NCI-H187 treated with DMSO at 0.1 percent for 48 hours (cell line): ENCODE measurements at regions not wholly inside any gene's neighbourhood (a gene's known extent, or its start where the extent isn't known, plus 50 kb on each side); places are given as distances from the start of the nearest gene placed in this dataset.

Experiments
- DNase-seq: peaks from one replicate; lab custom pipeline; 2025; lab: John Stamatoyannopoulos, UW

DNA sequence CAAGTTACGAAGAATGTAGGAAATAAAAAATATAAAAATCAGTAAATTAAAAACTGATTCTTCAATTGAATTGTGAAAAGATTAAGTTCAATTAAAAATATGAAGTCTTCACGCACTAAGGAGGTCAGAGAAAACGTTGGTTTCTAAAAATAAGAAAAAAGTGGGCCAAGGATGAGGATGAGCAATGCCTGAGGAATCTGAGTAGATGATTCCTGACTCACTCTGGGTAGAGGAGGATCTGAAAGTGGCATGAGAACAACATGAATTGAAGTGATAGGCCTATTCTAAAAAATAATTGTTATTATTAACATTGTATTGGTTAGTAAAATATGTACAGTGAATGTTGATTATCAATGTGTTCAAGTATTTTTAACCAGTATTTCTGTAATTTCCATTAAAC, 444.2 kb downstream of the GRIA2 start:
- no peak for DNase-seq

- no peak for DNase-seq
Observed at GRCh38 chr4:157655096-157655809, 434.7 kb downstream of the GRIA2 start.

DNA sequence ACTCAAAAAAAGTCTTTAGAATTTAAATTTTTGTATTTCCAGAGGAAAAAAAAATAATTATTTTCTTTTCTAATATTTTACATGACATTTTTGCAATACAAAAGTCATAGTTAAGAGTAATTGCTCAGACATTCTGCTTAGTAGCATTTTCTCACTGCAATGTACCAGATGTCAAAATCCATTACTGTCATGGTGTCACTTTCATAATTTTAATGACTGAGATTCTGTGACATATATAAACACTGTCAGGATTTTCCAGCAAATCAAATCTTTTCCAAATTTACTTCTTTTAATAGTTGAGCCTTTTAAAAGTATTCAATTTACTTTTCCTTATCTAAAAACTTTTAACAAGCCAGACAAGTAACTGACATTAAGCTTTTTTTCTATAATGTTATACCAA, 422.7 kb downstream of the GRIA2 start:
- DNase-seq = no peak

GRCh38 chr4:157634057-157634456, 413.5 kb downstream of the GRIA2 start:
- DNase-seq = no peak

DNA sequence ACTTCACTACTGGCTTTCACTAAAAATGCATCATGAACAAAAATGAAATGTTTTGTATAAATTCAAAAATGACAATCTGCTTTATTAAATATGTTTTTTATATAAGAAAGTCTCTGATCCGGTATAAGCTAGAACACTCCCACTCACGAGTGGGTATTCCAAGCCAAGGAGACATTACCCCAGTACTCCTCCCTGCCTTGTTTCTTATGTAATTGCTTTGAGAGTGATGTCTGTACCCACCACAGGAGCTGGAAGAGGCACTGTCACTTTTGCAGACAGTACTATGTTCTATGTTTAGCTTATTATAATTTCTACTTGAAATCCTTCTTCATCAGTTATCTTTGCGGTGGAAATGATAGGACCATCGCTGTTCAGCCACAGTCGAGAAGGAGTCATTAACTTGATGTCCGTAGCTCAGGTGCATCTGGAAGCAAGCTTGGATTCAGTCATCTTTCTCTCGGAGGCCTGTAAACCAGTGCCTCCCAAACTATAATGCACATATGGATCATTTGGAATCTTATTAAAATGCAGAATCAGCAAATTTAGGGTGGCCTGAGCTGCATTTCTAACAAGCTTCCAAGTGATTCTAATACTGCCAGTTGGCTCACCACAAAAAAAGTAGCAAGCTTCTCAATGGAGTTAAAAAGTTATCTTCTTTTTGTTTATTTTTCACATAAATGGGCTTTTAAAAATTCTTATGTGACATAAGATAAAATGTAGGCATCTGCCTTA, 396.4 kb downstream of the GRIA2 start:
- DNase-seq = no peak

DNA sequence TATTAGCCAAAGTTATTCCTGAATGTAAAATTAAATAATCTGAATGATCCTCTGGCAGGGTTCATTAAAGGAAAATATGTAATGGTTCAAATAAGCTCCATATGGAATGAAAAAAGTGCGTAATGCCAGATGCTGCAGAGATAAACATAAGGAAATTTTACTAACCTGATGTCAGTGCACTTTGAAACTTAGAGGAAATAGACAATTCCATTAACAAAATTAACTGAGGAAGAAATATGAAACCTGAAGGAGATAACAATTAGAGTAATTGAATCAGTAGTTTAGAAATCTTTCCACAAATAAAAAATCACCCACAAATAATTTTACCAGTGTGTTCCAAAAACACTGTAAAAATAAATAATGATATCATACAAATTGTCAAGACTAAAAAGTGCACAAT, 387.5 kb downstream of the GRIA2 start:
- no peak for DNase-seq

- no peak for DNase-seq
Observed at GRCh38 chr4:157600583-157600982, 380.1 kb downstream of the GRIA2 start.

GRCh38 chr4:157591245-157591644, 370.7 kb downstream of the GRIA2 start:
- no peak for DNase-seq

GRCh38 chr4:157590679-157591078, 370.2 kb downstream of the GRIA2 start:
- DNase-seq = no peak

- DNase-seq = no peak
Observed at GRCh38 chr4:157587681-157588423, 367.3 kb downstream of the GRIA2 start.

GRCh38 chr4:157582141-157582540, 361.6 kb downstream of the GRIA2 start:
- DNase-seq = no peak

- no peak for DNase-seq
Observed at GRCh38 chr4:157576671-157577217, 356.2 kb downstream of the GRIA2 start.

GRCh38 chr4:157575339-157575738, 354.8 kb downstream of the GRIA2 start:
- no peak for DNase-seq

DNA sequence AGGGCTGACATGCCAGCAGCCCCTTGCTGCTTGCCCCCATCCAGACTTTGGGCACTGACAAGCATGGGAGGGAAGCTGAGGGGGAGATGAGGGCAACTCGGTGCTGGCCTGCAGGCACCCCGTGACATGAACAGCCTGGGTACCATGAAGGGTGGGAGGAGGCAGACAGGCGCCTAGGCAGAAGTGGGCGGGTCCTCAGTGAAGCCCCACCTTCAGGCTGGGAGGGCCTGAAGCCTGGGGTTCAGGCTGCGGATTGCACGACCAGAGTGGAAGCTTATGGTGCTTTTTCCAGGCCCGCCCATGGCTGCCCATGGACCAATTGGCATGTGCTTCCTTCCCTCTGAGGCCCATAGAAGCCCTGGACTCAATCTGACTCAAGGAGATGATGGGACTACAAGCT, 354.1 kb downstream of the GRIA2 start:
- no peak for DNase-seq

- no peak for DNase-seq
Observed at GRCh38 chr4:157572951-157573350, 352.4 kb downstream of the GRIA2 start.

- no peak for DNase-seq
Observed at GRCh38 chr4:157572284-157572683, 351.8 kb downstream of the GRIA2 start.

- no peak for DNase-seq
Observed at GRCh38 chr4:157564771-157565170, 344.2 kb downstream of the GRIA2 start.

GRCh38 chr4:157564218-157564617, 343.7 kb downstream of the GRIA2 start:
- no peak for DNase-seq

- no peak for DNase-seq
Observed at GRCh38 chr4:157558016-157558415, 337.5 kb downstream of the GRIA2 start.

- DNase-seq = no peak
Observed at GRCh38 chr4:157550028-157550427, 329.5 kb downstream of the GRIA2 start.

DNA sequence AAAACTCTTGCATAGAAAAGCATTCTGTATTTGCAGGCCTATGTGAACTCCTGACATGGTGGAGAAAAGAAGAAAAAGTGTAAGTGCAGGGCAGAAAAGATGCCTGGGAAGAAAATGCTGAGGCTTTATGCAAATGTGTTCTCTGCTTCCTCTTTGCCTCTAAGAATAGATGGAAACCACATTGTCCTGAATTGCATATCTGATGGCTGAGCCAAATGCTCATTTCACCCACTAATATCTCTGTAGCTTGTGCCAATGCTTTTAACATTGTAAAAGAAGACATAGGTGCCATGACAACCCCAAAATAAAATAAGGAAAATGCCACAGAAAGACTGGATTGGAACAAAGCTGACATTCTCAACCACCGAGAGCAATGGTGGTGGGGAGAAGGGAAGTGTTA, 307.4 kb downstream of the GRIA2 start:
- DNase-seq = no peak

GRCh38 chr4:157521906-157522305, 301.4 kb downstream of the GRIA2 start:
- no peak for DNase-seq

- DNase-seq = no peak
Observed at GRCh38 chr4:157514711-157515110, 294.2 kb downstream of the GRIA2 start.
